Subcutaneous abdominal adipose tissue (tissue), 5 donors: ENCODE measurements at regions not wholly inside any gene's neighbourhood (a gene's known extent, or its start where the extent isn't known, plus 50 kb on each side); places are given as distances from the start of the nearest gene placed in this dataset.

Experiments
- H3K27ac ChIP-seq: one replicate; pipeline ENCODE4 v1.7.0; 2013; ENCODE audit warnings: low read depth, mild to moderate bottlenecking, inconsistent platforms, low read length, moderate library complexity
- H3K27me3 ChIP-seq, 5 donors: one replicate each; pipeline ENCODE4 v1.7.0; 2013; ENCODE audit warnings: low read length in 5 of 5, inconsistent platforms in 1 of 5; ENCODE audit not compliant: control insufficient read depth in 5 of 5, insufficient read depth in 4 of 5
- H3K36me3 ChIP-seq, 5 donors: one replicate each; pipeline ENCODE4 v1.7.0; 2013; ENCODE audit warnings: low read length in 5 of 5; ENCODE audit not compliant: control insufficient read depth in 5 of 5, insufficient read depth in 5 of 5
- H3K4me1 ChIP-seq, 5 donors: one replicate each; pipeline ENCODE4 v1.7.0; 2013; ENCODE audit warnings: low read length in 5 of 5, mild to moderate bottlenecking in 3 of 5, moderate library complexity in 1 of 5; ENCODE audit not compliant: control insufficient read depth in 5 of 5, insufficient read depth in 5 of 5
- H3K4me3 ChIP-seq, 5 donors: one replicate each; pipeline ENCODE4 v1.7.0; 2013; ENCODE audit warnings: low read length in 5 of 5, low read depth in 1 of 5
- H3K9ac ChIP-seq, 5 donors: one replicate each; pipeline ENCODE4 v1.7.0; 2013; ENCODE audit warnings: low read length in 5 of 5, mild to moderate bottlenecking in 4 of 5, moderate library complexity in 3 of 5
- H3K9me3 ChIP-seq, 5 donors: one replicate each; pipeline ENCODE4 v1.7.0; 2013; ENCODE audit warnings: low read length in 5 of 5; ENCODE audit not compliant: control insufficient read depth in 5 of 5
- donor health status: healthy.
- donor health status: healthy.
- donor health status: healthy.
- donor health status: healthy.
- donor health status: healthy.

- H3K4me3 ChIP-seq = no peak overlapping the region
- H3K9ac ChIP-seq = no peak overlapping the region
Measured at GRCh38 chr4:148735432-148736155, 293.4 kb upstream of the NR3C2 start.

DNA sequence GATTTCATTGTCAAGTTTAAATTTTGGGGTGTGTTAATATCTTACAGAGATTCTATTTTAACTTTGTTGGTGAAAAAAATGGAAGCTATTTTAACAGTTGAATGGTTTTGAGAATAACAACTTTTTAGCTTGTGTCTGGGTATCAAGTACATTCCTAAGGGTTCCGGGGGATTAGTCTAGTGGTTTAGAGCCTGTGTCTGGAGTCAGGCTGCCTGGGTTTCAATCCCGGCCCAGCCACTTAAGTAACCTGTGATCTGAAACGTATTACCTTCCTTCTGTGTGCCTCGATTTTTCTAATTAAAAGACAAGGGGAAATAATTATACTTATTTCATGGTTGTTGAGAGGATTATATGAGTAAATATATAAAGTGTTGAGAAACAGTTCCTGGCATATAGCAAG lies 288.6 kb upstream of the NR3C2 start:
- no peaks in the 10 kb centered on the region for H3K4me1 ChIP-seq
- no peaks in the 10 kb centered on the region for H3K27me3 ChIP-seq
- H3K36me3 ChIP-seq = no peaks in the 10 kb centered on the region
- H3K9ac ChIP-seq = no peak overlapping the region
- no peaks in the 10 kb centered on the region for H3K9me3 ChIP-seq
- no peak overlapping the region for H3K4me3 ChIP-seq
- no peak overlapping the region for H3K27ac ChIP-seq

More at GRCh38 chr4:148735432-148736155, 293.4 kb upstream of the NR3C2 start:
- no peaks in the 10 kb centered on the region for H3K27me3 ChIP-seq
- H3K36me3 ChIP-seq = no peaks in the 10 kb centered on the region
- H3K9me3 ChIP-seq = no peaks in the 10 kb centered on the region
- no peak overlapping the region for H3K27ac ChIP-seq
- no peaks in the 10 kb centered on the region for H3K4me1 ChIP-seq

DNA sequence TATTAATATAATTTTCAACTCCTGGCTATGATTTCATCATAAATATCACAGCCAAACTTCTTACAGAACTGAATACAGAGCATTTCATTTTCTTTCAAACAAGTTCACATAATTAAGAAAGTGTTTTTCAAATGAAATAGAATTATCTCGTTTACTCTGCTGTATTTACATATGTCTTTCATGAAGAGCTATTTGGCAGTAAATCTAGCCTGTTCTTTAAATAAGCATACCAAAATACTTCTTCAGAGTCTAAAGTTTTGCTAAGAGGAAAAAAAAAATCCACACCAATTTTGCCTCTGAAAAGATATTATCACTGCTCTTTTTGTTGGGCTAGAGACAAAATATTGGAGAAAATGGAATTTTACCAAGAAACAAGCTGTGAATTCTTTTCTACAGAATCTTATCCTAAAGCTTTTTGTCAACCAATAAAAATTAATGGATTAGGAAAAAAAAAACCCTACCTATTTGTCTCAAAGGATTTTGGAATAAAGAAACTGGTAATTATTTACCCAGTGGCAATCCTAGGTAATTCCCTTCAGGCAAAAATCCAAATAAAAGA lies 287.9 kb upstream of the NR3C2 start:
- H3K9me3 ChIP-seq = no peaks in the 10 kb centered on the region
- no peak overlapping the region for H3K9ac ChIP-seq
- H3K4me3 ChIP-seq = no peak overlapping the region
- H3K4me1 ChIP-seq = no peaks in the 10 kb centered on the region
- H3K27me3 ChIP-seq = no peaks in the 10 kb centered on the region
- no peak overlapping the region for H3K27ac ChIP-seq
- H3K36me3 ChIP-seq = no peaks in the 10 kb centered on the region

DNA sequence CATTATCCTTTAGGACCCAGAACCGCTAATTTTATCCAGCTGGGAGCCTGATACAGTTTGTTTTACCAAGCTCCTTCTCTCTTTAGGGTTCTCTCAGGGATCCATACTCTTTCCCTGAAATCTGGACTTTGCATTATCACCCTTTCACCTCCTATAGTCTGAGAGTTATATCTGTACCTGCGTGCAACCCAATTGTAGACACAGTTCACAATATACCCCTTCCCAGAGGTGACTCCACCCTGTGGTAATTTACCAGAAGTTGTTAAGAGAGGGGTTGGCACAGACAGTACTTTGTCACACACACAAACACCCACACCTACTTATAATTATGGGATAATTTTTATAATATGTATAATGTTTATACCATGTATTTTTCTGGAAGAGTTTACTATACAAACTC lies 275.8 kb upstream of the NR3C2 start:
- H3K36me3 ChIP-seq = no peaks in the 10 kb centered on the region
- H3K9ac ChIP-seq = no peak overlapping the region
- peaks cover 0 to 18% (median 14%) of the 10 kb centered on the region in 5 donors for H3K4me1 ChIP-seq
- H3K27me3 ChIP-seq = no peaks in the 10 kb centered on the region
- H3K27ac ChIP-seq = no peak overlapping the region
- no peak overlapping the region for H3K4me3 ChIP-seq
- peaks cover 0 to 4% (median 3%) of the 10 kb centered on the region in 5 donors for H3K9me3 ChIP-seq

- Histone ChIP-seq H3K36me3 (no peaks in the 10 kb centered on the region), H3K27me3 (no peaks in the 10 kb centered on the region), H3K27ac (no peak overlapping the region), H3K4me3 (no peak overlapping the region), H3K4me1 (peaks cover 0 to 18% (median 14%) of the 10 kb centered on the region in 5 donors), H3K9ac (no peak overlapping the region), H3K9me3 (no peaks in the 10 kb centered on the region)
Measured at GRCh38 chr4:148716431-148717052, 274.3 kb upstream of the NR3C2 start.

GRCh38 chr4:148704291-148704690 lies 262.1 kb upstream of the NR3C2 start:
- H3K4me3 ChIP-seq = no peak overlapping the region
- H3K36me3 ChIP-seq = no peaks in the 10 kb centered on the region
- H3K4me1 ChIP-seq = no peaks in the 10 kb centered on the region
- H3K9ac ChIP-seq = no peak overlapping the region
- H3K27ac ChIP-seq = no peak overlapping the region
- H3K27me3 ChIP-seq = peaks cover 0 to 3% (median 0%) of the 10 kb centered on the region in 5 donors
- no peaks in the 10 kb centered on the region for H3K9me3 ChIP-seq

- no peaks in the 10 kb centered on the region for H3K36me3 ChIP-seq
- no peaks in the 10 kb centered on the region for H3K27me3 ChIP-seq
- H3K9me3 ChIP-seq = no peaks in the 10 kb centered on the region
- H3K4me1 ChIP-seq = no peaks in the 10 kb centered on the region
- no peak overlapping the region for H3K9ac ChIP-seq
- no peak overlapping the region for H3K27ac ChIP-seq
- H3K4me3 ChIP-seq = no peak overlapping the region
Measured at GRCh38 chr4:148694702-148695101, 252.5 kb upstream of the NR3C2 start.

DNA sequence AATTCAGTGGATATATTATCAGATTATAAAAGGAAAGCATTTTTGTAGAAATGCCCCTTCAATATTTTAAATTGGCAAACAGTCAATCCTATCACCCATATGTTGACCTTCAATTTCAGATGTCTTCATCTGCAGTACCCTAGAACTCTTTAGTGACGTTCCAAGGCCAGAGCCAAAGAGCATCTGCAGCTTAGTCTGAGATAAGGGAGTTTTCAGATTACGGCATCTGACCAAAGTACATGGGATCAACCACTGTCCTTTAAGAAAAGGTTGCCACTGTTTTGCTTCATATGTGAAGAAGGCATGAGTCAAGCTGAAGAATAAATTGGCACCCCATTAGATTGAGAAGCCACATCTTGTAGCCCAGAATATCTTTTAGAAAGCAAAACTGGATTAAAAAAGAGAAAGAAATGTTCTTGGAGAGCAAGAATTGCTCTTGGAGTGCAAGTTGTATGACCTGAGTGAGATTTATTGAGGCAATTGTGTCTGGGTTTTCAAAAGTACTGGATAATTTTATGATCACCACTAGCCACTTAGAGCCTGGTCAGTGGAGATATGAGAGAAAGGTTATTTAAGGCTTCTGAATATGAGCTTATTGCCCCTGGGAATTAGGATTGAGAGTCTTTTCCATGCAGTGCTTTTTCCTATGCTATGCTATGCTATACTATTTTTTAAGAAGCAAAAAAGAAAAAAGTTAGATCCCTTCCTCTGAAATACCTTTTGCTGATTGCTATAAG lies 251.9 kb upstream of the NR3C2 start:
- Histone ChIP-seq H3K9me3 (no peaks in the 10 kb centered on the region), H3K27me3 (no peaks in the 10 kb centered on the region), H3K9ac (no peak overlapping the region), H3K27ac (no peak overlapping the region), H3K4me1 (no peaks in the 10 kb centered on the region), H3K4me3 (no peak overlapping the region), H3K36me3 (no peaks in the 10 kb centered on the region)

DNA sequence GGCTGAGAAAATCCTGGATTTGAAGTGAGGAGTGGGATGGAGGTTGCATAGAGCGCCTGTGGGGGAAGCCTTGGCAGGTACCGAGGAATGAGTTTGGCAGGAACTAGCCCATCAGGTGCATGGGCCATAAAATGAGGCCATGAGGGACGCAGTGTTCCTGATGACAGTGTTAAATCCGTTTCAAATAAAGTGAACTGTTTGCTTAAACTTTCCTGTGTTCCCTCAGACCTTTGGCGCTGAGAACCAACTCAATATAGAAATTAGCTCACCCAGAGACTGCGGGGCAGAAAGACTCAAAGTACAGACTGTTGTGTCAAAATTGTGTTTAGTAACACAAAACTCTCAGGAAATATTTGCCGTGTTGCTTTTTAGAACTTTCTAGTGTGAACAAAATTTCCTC lies 250.0 kb upstream of the NR3C2 start:
- H3K4me1 ChIP-seq = no peaks in the 10 kb centered on the region
- H3K27ac ChIP-seq = no peak overlapping the region
- no peaks in the 10 kb centered on the region for H3K9me3 ChIP-seq
- H3K9ac ChIP-seq = no peak overlapping the region
- no peaks in the 10 kb centered on the region for H3K36me3 ChIP-seq
- H3K27me3 ChIP-seq = no peaks in the 10 kb centered on the region
- no peak overlapping the region for H3K4me3 ChIP-seq

DNA sequence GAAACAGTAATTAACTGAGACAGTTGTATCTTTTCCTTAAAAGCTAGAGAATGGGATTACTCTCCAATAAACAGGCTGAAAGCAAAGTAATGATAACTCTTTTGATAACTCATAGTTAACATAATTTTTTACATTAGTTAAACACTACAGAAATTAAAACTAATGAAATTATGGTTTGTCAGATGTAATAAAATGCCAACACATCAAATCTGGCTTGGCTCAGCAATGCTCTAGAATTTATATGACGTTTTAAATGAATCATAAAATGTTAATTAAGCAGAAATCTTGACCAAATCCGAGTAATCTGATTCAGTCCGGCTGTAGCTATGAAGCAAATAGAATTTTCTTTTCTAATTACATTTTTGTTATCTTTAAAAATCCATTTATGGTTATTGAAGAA lies 244.2 kb upstream of the NR3C2 start:
- no peak overlapping the region for H3K4me3 ChIP-seq
- H3K4me1 ChIP-seq = no peaks in the 10 kb centered on the region
- H3K36me3 ChIP-seq = no peaks in the 10 kb centered on the region
- no peak overlapping the region for H3K9ac ChIP-seq
- H3K27ac ChIP-seq = no peak overlapping the region
- H3K27me3 ChIP-seq = peaks cover 0 to 4% (median 0%) of the 10 kb centered on the region in 5 donors
- H3K9me3 ChIP-seq = no peaks in the 10 kb centered on the region
